HL-60 (cell line): ENCODE measurements at regions not wholly inside any gene's neighbourhood (a gene's known extent, or its start where the extent isn't known, plus 50 kb on each side); places are given as distances from the start of the nearest gene placed in this dataset.

ENCODE experiments used
- CTCF ChIP-seq: IDR thresholded peaks from one replicate; pipeline ENCODE4 v1.5.1; 2011; ENCODE audit warnings: low read length, control low read depth, inconsistent platforms; ENCODE audit not compliant: insufficient read depth
- GABPA ChIP-seq: IDR thresholded peaks from 2 replicates; pipeline ENCODE4 v1.6.1; 2012; ENCODE audit warnings: low read depth
- POLR2AphosphoS5 ChIP-seq: IDR thresholded peaks from 2 replicates; pipeline ENCODE4 v1.6.1; 2012; ENCODE audit warnings: low read depth
- REST ChIP-seq: IDR thresholded peaks from 2 replicates; pipeline ENCODE4 v1.6.1; 2012; ENCODE audit warnings: low read depth; ENCODE audit not compliant: insufficient replicate concordance

GRCh38 chr9:106233116-106233515, 538.8 kb downstream of the TMEM38B start:
- TF ChIP-seq CTCF (no peak), POLR2AphosphoS5 (no peak), REST (no peak), GABPA (no peak)
